ENCODE measurements at regions not wholly inside any gene's neighbourhood (a gene's known extent, or its start where the extent isn't known, plus 50 kb on each side); places are given as distances from the start of the nearest gene placed in this dataset.
"Not testable (repeated sequence)": the region's sequence is repeated elsewhere in the genome, so short reads cannot be mapped to it uniquely, and the experiment has no call there.

DNA sequence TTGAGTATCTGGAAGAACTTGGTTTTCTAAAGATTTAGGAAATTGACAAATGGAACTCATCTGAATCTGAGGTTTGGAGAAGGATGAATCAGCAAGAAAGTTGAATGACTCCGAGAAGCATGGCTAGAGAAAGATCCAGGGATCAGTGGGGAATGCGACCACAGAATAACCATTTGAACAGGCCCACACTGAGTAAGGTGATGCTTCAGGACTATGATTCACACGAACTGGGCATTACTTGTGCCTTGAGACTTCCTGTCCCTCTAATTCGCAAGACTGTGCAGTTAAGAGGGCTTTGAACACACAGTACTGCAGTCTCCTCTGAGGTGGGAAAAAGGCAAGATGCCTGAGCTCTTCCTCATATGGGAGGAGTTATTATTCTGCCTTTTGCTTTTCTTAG, 395.5 kb upstream of the POM121L12 start:
- Histone ChIP-seq H3K4me1 (no peaks in the 10 kb centered on the region), H3K36me3 (no peaks in the 10 kb centered on the region), H3K27me3 (no peaks in the 10 kb centered on the region), H4K20me1 (no peaks in the 10 kb centered on the region), H3K9me3 (no peaks in the 10 kb centered on the region), H3K27ac (no peak overlapping the region), H3K9ac (no peak overlapping the region), H3K4me3 (no peak overlapping the region), H3K4me2 (no peak overlapping the region)
- TF ChIP-seq Cebpa-rat (IDR thresholded peaks at IDR 0.05), result no peak

DNA sequence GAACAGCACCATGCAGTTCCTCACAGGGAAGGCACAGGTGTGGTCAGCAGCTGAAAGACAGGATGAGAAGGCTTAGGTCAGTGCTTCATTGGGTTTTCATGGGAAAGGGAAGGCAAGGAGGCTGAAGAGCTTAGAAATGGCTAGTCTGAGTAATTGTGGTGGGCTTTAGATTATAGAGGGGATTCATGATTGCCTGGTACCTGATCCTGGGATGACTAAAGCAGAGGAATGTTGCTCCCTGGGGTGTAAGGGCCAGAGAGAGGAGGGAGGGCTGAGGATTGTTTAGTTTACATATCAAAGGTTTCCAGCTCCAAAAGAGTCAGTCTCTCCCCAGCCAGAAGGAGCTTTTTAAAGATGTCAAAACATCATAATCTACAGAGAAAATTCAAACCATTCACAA, 396.3 kb upstream of the POM121L12 start:
- TF ChIP-seq Cebpa-rat (IDR thresholded peaks at IDR 0.05), result no peak
- no peak overlapping the region for H3K4me2 ChIP-seq

DNA sequence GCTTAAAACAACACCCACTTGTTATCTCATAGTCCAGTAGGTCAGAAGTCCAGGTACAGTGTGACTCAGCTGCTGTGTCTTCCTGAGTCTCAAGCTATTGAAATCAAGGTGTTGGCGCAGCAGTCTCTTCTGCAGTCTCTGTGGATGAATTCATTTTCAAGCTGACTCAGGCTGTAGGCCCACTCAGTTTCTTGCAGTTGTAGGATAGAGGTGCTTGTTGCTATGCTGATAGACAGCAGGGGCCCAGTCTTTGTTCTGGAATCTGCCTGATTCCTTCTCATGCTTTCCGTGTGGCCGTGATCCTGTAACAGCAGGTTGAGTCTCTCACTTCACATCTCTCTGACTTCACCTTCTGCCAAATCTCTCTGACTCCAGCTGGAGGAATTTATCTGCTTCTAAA, 400.4 kb upstream of the POM121L12 start:
- H3K9me3 ChIP-seq, result no peaks in the 10 kb centered on the region
- H3K4me2 ChIP-seq, result no peak overlapping the region
- H3K27ac ChIP-seq, result no peak overlapping the region
- H3K27me3 ChIP-seq, result no peaks in the 10 kb centered on the region
- no peak overlapping the region for H3K4me3 ChIP-seq
- H3K4me1 ChIP-seq, result no peaks in the 10 kb centered on the region
- H3K36me3 ChIP-seq, result no peaks in the 10 kb centered on the region
- H4K20me1 ChIP-seq, result no peaks in the 10 kb centered on the region
- TF ChIP-seq Cebpa-rat (IDR thresholded peaks at IDR 0.05), result no peak
- H3K9ac ChIP-seq, result no peak overlapping the region

More for the DNA sequence above, 396.3 kb upstream of the POM121L12 start:
- H3K36me3 ChIP-seq, result no peaks in the 10 kb centered on the region
- no peak overlapping the region for H3K9ac ChIP-seq
- no peak overlapping the region for H3K27ac ChIP-seq
- no peak overlapping the region for H3K4me3 ChIP-seq
- no peaks in the 10 kb centered on the region for H3K4me1 ChIP-seq
- no peaks in the 10 kb centered on the region for H3K27me3 ChIP-seq
- no peaks in the 10 kb centered on the region for H3K9me3 ChIP-seq
- H4K20me1 ChIP-seq, result no peaks in the 10 kb centered on the region

DNA sequence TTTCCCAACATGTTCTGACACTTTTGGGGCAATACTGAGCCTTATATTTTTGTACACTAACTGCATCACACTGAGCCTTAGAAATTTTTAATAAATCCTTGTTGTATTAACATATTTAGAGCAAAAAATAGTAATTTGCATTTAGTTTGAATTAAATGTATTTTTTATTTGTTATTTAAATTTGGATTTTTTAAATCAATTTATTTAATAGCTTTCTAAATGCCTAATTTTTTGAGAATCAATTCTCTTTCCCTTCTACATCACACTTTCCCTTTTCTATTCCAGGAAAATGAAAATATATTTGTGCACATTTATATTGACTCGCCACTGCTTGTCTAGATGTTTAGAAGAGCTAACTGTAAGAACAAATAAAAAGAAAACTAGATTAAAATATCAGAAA, 414.6 kb upstream of the POM121L12 start:
- no peaks in the 10 kb centered on the region for H3K27me3 ChIP-seq
- no peak overlapping the region for H3K4me3 ChIP-seq
- no peak overlapping the region for H3K27ac ChIP-seq
- H3K4me1 ChIP-seq, result no peaks in the 10 kb centered on the region
- H3K9ac ChIP-seq, result no peak overlapping the region
- H3K4me2 ChIP-seq, result no peak overlapping the region
- no peaks in the 10 kb centered on the region for H4K20me1 ChIP-seq
- no peaks in the 10 kb centered on the region for H3K36me3 ChIP-seq
- no peak for TF ChIP-seq Cebpa-rat (IDR thresholded peaks at IDR 0.05)
- no peaks in the 10 kb centered on the region for H3K9me3 ChIP-seq

DNA sequence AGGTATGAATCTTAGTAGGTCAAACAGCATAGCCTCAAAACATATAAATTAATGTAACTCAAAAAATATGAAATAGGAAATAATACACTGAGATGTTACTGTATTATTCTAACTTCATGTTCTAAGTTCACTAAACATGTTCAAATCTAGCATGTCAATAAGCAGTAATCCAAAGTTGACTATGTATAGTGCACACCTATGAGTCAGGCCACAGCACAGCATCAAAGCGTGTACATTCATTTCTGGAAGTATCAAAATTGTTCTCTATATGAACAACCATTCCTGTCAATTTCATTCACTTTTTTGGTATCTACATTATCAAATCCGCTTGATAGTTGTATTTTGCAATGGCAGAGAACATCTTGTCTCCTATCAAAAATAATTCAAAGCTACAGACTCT, 418.9 kb upstream of the POM121L12 start:
- H3K36me3 ChIP-seq, result no peaks in the 10 kb centered on the region
- no peaks in the 10 kb centered on the region for H3K9me3 ChIP-seq
- no peak overlapping the region for H3K4me2 ChIP-seq
- H3K27me3 ChIP-seq, result no peaks in the 10 kb centered on the region
- H3K4me1 ChIP-seq, result no peaks in the 10 kb centered on the region
- no peaks in the 10 kb centered on the region for H4K20me1 ChIP-seq
- no peak overlapping the region for H3K9ac ChIP-seq
- no peak overlapping the region for H3K4me3 ChIP-seq
- TF ChIP-seq Cebpa-rat (IDR thresholded peaks at IDR 0.05), result no peak
- H3K27ac ChIP-seq, result no peak overlapping the region

DNA sequence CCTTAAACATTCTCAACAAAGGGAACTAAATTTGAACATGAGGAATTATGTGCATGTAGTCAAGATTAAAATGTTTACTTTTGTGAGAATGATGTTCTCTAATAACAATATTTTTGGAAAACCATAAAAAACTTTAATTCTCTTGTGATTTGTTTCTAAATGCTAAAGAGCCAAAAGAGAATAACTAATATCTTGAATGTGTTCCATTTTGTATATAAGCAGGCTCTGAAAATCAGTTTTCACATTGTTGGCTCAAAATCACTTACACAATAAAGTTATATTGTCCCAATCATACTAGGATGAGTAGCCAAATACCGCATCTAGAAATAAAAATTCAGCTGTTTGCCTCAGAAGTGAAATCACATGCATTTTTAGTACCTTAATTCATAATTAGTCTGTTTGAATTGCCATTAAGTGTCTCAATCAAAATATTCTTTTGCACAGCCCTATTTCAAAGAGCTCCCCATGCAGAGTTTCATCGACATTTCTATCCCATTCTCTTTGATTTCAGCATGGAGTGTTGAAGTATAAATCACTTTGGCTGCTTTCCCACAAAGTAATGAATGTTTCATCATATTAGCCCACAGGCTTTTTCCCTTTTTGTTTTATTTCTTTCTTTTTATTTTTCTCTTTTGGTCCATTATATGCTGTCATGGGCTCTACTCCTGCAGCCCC, 420.3 kb upstream of the POM121L12 start:
- Histone ChIP-seq H3K9me3 (no peaks in the 10 kb centered on the region), H3K36me3 (no peaks in the 10 kb centered on the region), H3K4me2 (no peak overlapping the region), H4K20me1 (no peaks in the 10 kb centered on the region), H3K27me3 (no peaks in the 10 kb centered on the region), H3K4me3 (no peak overlapping the region), H3K9ac (no peak overlapping the region), H3K27ac (no peak overlapping the region), H3K4me1 (no peaks in the 10 kb centered on the region)
- no peak for TF ChIP-seq Cebpa-rat (IDR thresholded peaks at IDR 0.05)

DNA sequence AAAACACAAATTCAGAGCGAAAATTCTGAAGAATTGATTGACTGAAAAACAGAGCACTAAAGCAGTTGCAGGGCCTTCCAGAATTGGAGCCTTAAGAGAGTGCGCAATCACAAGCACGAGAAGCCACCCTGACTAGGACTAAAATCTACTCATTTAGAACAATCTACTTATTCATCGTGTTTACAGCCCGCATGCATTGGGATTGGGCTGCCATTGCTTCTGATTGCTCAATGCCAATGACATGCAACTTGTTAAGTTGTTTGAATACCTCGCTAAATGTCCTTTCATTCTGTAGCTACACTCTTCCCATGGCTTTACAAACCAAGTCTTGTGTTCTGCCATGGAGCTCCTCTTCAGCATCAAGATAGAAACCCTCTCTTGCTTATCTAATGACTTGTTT, 425.9 kb upstream of the POM121L12 start:
- no peak for TF ChIP-seq Cebpa-rat (IDR thresholded peaks at IDR 0.05)
- no peak overlapping the region for H3K4me3 ChIP-seq
- no peak overlapping the region for H3K9ac ChIP-seq
- H3K36me3 ChIP-seq, result no peaks in the 10 kb centered on the region
- H3K27ac ChIP-seq, result no peak overlapping the region
- H3K4me1 ChIP-seq, result no peaks in the 10 kb centered on the region
- no peaks in the 10 kb centered on the region for H3K9me3 ChIP-seq
- H3K27me3 ChIP-seq, result no peaks in the 10 kb centered on the region
- H3K4me2 ChIP-seq, result no peak overlapping the region
- no peaks in the 10 kb centered on the region for H4K20me1 ChIP-seq

DNA sequence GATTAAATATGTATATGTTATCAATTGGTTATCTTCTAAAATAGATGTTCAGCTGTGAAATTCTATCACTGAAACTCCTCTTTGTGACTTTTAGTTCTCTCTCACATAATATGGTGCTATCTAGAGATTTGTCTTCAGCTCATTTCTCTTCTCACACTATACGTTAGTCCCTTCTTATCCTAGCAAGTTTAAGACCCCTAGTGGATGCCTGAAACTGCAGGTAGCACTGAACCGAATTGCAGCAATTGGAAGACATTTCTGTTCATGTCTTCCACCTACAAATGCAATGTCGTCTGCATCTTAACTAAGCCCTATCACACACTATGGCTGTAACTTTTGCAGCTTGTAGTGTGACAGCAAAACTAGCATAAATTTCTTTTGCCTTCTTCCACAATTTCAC, 442.7 kb upstream of the POM121L12 start:
- no peak overlapping the region for H3K27ac ChIP-seq
- no peaks in the 10 kb centered on the region for H3K27me3 ChIP-seq
- H3K9me3 ChIP-seq, result no peaks in the 10 kb centered on the region
- no peak overlapping the region for H3K4me2 ChIP-seq
- no peak overlapping the region for H3K4me3 ChIP-seq
- H3K36me3 ChIP-seq, result no peaks in the 10 kb centered on the region
- no peak overlapping the region for H3K9ac ChIP-seq
- TF ChIP-seq Cebpa-rat (IDR thresholded peaks at IDR 0.05), result no peak
- H3K4me1 ChIP-seq, result no peaks in the 10 kb centered on the region
- H4K20me1 ChIP-seq, result no peaks in the 10 kb centered on the region

DNA sequence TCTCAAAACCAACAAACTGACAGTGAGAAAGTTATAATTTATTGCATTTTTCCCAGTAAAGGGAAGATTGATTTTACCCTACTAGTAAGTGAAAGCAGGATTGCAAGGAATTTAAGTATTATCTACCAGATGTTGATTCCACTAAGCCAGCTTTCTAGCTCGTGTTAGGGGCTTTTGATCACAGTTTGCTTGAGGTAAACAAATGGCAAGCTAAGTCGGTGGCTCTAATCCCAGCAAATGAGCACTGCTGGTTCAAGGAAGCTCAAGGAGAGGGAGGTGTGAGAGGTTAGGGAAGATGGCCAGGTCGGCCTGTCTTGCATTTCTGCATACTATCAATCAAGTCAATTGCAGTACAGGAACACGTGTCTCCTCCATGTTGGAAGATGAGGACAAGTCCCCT, 448.7 kb upstream of the POM121L12 start:
- H3K4me1 ChIP-seq, result no peaks in the 10 kb centered on the region
- no peaks in the 10 kb centered on the region for H3K27me3 ChIP-seq
- no peak overlapping the region for H3K27ac ChIP-seq
- TF ChIP-seq Cebpa-rat (IDR thresholded peaks at IDR 0.05), result no peak
- H3K9ac ChIP-seq, result no peak overlapping the region
- no peaks in the 10 kb centered on the region for H3K36me3 ChIP-seq
- no peaks in the 10 kb centered on the region for H4K20me1 ChIP-seq
- no peaks in the 10 kb centered on the region for H3K9me3 ChIP-seq
- no peak overlapping the region for H3K4me2 ChIP-seq
- no peak overlapping the region for H3K4me3 ChIP-seq

DNA sequence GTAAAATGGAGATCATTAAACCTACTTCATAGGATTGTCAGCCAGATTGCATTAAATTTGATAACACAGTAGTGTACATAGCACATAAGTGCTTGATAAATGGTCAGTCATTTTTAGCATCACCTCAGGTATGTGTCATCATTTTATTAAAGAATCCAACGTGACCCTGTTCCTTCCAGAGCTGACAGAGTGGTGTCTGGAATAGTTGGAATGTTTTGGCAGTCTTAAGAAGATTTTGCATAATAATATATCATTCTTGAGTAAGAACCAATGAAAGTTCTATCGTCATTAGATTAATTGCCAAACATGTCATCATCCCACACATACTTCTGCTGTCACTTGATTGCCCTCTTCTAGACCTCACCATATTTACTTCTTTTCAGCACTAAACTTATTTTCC, 451.4 kb upstream of the POM121L12 start:
- Histone ChIP-seq H3K36me3 (no peaks in the 10 kb centered on the region), H3K27ac (no peak overlapping the region), H3K9me3 (no peaks in the 10 kb centered on the region), H3K4me1 (no peaks in the 10 kb centered on the region), H3K27me3 (no peaks in the 10 kb centered on the region), H3K9ac (no peak overlapping the region), H3K4me2 (no peak overlapping the region), H4K20me1 (no peaks in the 10 kb centered on the region), H3K4me3 (no peak overlapping the region)
- TF ChIP-seq Cebpa-rat (IDR thresholded peaks at IDR 0.05), result no peak

DNA sequence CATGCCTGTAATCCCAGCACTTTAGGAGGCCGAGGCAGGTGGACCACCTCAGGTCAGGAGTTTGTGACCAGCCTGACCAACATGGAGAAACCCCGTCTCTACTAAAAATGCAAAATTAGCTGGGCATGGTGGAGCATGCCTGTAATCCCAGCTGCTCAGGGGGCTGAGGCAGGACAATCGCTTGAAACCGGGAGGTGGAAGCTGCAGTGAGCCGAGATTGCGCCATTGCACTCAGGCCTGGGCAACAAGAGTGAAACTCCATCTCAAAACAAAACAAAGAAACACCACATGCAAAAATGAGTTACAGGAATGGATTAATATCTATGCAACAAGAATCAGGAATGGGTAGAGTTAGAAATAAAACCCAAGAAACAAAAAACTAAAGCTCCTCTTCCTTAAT, 462.3 kb upstream of the POM121L12 start:
- not testable (repeated sequence) for H4K20me1 ChIP-seq, H3K4me2 ChIP-seq, H3K9me3 ChIP-seq, H3K27me3 ChIP-seq, H3K27ac ChIP-seq, H3K36me3 ChIP-seq, H3K9ac ChIP-seq, H3K4me1 ChIP-seq, H3K4me3 ChIP-seq
